MCF 10A (cell line): ENCODE measurements at regions not wholly inside any gene's neighbourhood (a gene's known extent, or its start where the extent isn't known, plus 50 kb on each side); places are given as distances from the start of the nearest gene placed in this dataset.

ENCODE experiments used
- BruUV-seq: library from RNA; stranded (reverse); fragments of 400-500 nt; replicated peaks from 2 replicates; lab custom pipeline; 2021; lab: Mats Ljungman, UMichigan
- CTCF ChIA-PET: fragments of 300-600 bp; sonication (Branson Sonifier 250); formaldehyde crosslinking; extraction: SDS; loops from one replicate; lab custom pipeline; 2021; ENCODE audit warnings: antibody characterized with exemption, inconsistent platforms; lab: Yijun Ruan, JAX
- POLR2A ChIA-PET: fragments of 300-600, 350-650 bp; sonication (Branson Sonifier 250); formaldehyde crosslinking; extraction: SDS; loops from one replicate; lab custom pipeline; 2020; ENCODE audit warnings: antibody characterized with exemption, inconsistent platforms; lab: Yijun Ruan, JAX
- DNase-seq: peaks from one replicate; pipeline ENCODE4 v3.0.0-alpha.2; 2018; ENCODE audit not compliant: unreplicated experiment
- H3K27ac Mint-ChIP-seq: one replicate; pipeline ENCODE4 v1.8.0; 2022; ENCODE audit warnings: mild to moderate bottlenecking, low read depth, mixed read lengths; ENCODE audit not compliant: unreplicated experiment
- H3K27me3 Mint-ChIP-seq: one replicate; pipeline ENCODE4 v1.8.0; 2022; ENCODE audit warnings: mixed read lengths; ENCODE audit not compliant: insufficient read depth, unreplicated experiment
- H3K36me3 Mint-ChIP-seq: one replicate; pipeline ENCODE4 v1.8.0; 2022; ENCODE audit warnings: mild to moderate bottlenecking, moderate library complexity, mixed read lengths; ENCODE audit not compliant: insufficient read depth, unreplicated experiment
- H3K4me1 Mint-ChIP-seq: one replicate; pipeline ENCODE4 v1.8.0; 2022; ENCODE audit warnings: mixed read lengths; ENCODE audit not compliant: insufficient read depth, unreplicated experiment
- H3K4me3 Mint-ChIP-seq: one replicate; pipeline ENCODE4 v1.8.0; 2022; ENCODE audit warnings: mild to moderate bottlenecking, moderate library complexity, mixed read lengths; ENCODE audit not compliant: unreplicated experiment
- H3K9me3 Mint-ChIP-seq: one replicate; pipeline ENCODE4 v1.8.0; 2022; ENCODE audit warnings: mixed read lengths; ENCODE audit not compliant: unreplicated experiment
- intact Hi-C: fragments of 100-400 bp; cut with micrococcal nuclease; formaldehyde crosslinking; loops from 2 replicates; pipeline ENCODE4 v1.14.1; 2022
- TF ChIP-seq, protein P1 (sequence below): fragments of 200-600 bp; IDR thresholded peaks from one replicate; pipeline ENCODE4 v1.8.0; 2022; ENCODE audit warnings: antibody characterized with exemption, mild to moderate bottlenecking; ENCODE audit not compliant: unreplicated experiment

- Mint-ChIP-seq H3K4me1 (no peaks in the 10 kb centered on the region), H3K36me3 (peaks cover 6% of the 10 kb centered on the region), H3K27ac (no peak overlapping the region), H3K27me3 (peaks cover 85% of the 10 kb centered on the region), H3K4me3 (no peak overlapping the region), H3K9me3 (no peaks in the 10 kb centered on the region)
- POLR2A ChIA-PET: no interaction called here
- TF ChIP-seq, protein P1, sequence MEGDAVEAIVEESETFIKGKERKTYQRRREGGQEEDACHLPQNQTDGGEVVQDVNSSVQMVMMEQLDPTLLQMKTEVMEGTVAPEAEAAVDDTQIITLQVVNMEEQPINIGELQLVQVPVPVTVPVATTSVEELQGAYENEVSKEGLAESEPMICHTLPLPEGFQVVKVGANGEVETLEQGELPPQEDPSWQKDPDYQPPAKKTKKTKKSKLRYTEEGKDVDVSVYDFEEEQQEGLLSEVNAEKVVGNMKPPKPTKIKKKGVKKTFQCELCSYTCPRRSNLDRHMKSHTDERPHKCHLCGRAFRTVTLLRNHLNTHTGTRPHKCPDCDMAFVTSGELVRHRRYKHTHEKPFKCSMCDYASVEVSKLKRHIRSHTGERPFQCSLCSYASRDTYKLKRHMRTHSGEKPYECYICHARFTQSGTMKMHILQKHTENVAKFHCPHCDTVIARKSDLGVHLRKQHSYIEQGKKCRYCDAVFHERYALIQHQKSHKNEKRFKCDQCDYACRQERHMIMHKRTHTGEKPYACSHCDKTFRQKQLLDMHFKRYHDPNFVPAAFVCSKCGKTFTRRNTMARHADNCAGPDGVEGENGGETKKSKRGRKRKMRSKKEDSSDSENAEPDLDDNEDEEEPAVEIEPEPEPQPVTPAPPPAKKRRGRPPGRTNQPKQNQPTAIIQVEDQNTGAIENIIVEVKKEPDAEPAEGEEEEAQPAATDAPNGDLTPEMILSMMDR: no peak
- BruUV-seq: no TSS peak
- CTCF ChIA-PET: no interaction called here
- peak; percentile 8 for DNase-seq
- intact Hi-C loops: no loop called here
Observed at GRCh38 chr4:3658530-3658913, 107.7 kb upstream of the ADRA2C start.

GRCh38 chr4:3657902-3658529 is 108.2 kb upstream of the ADRA2C start:
- POLR2A ChIA-PET: no interaction called here
- BruUV-seq: no TSS peak
- DNase-seq: peak; percentile 9

DNA sequence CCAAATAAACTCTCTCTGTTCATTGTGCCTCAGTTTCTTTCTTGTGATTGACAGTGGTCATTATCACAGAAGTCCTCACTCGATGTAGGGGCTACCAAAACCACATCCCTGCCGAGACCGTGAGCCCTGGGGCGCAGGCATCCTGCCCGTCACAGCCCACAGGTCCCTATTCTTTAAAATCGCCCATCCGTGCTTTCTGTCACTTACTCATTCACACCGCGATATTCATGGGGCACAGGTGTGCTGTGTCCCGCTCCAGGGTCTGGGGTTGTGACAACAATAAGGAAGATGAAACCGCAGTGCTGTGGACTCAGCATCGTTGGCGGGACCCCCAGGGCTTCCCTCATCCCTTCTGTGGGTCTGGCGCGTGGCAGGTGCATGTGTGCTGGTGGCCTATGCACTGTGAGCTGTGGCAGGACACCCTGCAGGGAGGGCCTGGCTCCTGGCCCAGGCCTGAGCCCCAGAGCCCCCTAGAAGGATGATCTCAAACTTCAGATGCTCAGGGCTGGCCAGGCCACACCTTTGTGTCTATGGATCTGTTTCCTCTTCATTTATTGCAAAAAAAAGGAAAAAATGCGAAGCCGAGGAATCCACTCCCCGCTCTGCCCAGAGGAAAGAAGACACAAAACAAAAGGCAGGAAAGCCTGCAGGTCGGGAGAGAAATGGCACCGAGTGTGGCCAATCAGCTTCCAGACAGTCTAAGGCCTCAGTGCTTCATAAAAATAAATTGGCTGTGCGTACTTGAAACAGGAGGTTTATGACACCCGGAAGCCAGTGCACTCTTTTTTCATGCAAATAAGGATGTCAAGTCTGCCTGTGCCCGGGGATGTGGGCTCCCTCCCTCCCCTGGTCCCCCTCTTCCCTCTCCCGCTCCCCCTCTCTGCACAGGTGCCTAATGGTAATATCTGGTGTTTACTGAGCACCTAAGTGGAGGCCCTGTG is 109.5 kb upstream of the ADRA2C start:
- H3K4me3 Mint-ChIP-seq: no peak overlapping the region
- intact Hi-C loops: no loop called here
- CTCF ChIA-PET: interaction anchor here (0.6 kb wide), 1 partner anchor 1646 kb away, joined by 3 read pairs; no protein-coding TSS in a partner anchor
- H3K9me3 Mint-ChIP-seq: no peaks in the 10 kb centered on the region
- peaks cover 98% of the 10 kb centered on the region for H3K27me3 Mint-ChIP-seq
- POLR2A ChIA-PET: no interaction called here
- BruUV-seq: no TSS peak
- H3K27ac Mint-ChIP-seq: no peak overlapping the region
- H3K4me1 Mint-ChIP-seq: no peaks in the 10 kb centered on the region
- peaks cover 6% of the 10 kb centered on the region for H3K36me3 Mint-ChIP-seq
- no peak for DNase-seq
- TF ChIP-seq, protein P1: no peak

More at GRCh38 chr4:3657902-3658529, 108.2 kb upstream of the ADRA2C start:
- Mint-ChIP-seq H3K27ac (no peak overlapping the region), H3K9me3 (no peaks in the 10 kb centered on the region), H3K36me3 (peaks cover 6% of the 10 kb centered on the region), H3K4me1 (no peaks in the 10 kb centered on the region), H3K4me3 (no peak overlapping the region), H3K27me3 (peaks cover 90% of the 10 kb centered on the region)
- CTCF ChIA-PET: no interaction called here
- intact Hi-C loops: no loop called here
- TF ChIP-seq, protein P1: no peak

DNA sequence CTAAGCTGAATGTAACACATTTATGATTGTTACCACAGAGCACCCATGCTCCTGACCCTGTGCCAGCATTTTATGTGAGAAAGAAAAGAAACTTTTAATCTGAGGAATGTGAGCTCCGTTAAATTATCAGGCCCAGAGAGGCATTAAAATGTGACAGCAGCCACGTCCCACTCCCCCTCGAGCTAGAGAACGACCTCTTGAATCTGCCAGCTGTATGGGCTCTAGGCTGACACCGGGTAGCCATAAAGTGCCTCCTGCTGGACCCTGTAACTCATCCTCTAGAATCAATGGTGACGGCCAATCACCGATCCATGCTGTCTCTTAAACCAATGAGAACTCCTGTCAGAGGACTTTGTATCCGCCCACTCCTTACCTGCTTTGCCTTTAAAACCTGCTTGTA is 110.2 kb upstream of the ADRA2C start:
- H3K4me3 Mint-ChIP-seq: no peak overlapping the region
- H3K27ac Mint-ChIP-seq: no peak overlapping the region
- peaks cover 6% of the 10 kb centered on the region for H3K36me3 Mint-ChIP-seq
- H3K9me3 Mint-ChIP-seq: no peaks in the 10 kb centered on the region
- DNase-seq: no peak
- ChIA-PET POLR2A (no interaction called here), CTCF (interaction anchor here (0.6 kb wide), 1 partner anchor 1646 kb away, joined by 3 read pairs; no protein-coding TSS in a partner anchor)
- H3K4me1 Mint-ChIP-seq: no peaks in the 10 kb centered on the region
- BruUV-seq: no TSS peak
- TF ChIP-seq, protein P1: no peak
- intact Hi-C loops: no loop called here
- peaks cover 98% of the 10 kb centered on the region for H3K27me3 Mint-ChIP-seq
